Spleen (tissue), 7 donors: ENCODE measurements at regions not wholly inside any gene's neighbourhood (a gene's known extent, or its start where the extent isn't known, plus 50 kb on each side); places are given as distances from the start of the nearest gene placed in this dataset.

ENCODE experiments used
- POLR2AphosphoS5 ChIP-seq, 3 donors: sonication (generic); formaldehyde crosslinking; IDR thresholded peaks; one replicate each; pipeline ENCODE4 v1.5.1; 2017; ENCODE audit warnings: antibody characterized with exemption in 3 of 3
- TF ChIP-seq, protein P1 (sequence below), 11 experiments: fragments of 200-600 bp in 7 of 11; fragments of 450-650 bp in 4 of 11; sonication (generic) in 4 of 11; IDR thresholded peaks in 8 of 11; conservative IDR thresholded peaks in 3 of 11; 1 replicate in 7 of 11; 2 replicates in 4 of 11; pipeline versions ENCODE4 v1.4.0 to v1.8.0; 2016 to 2021; ENCODE audit warnings: antibody characterized with exemption in 11 of 11, inconsistent platforms in 4 of 11, mild to moderate bottlenecking in 1 of 11
- donor health status: DM: no; HTN: no; CAD: no; lungs with moderate emphysema.
- donor health status: DM: no; HTN: no; CAD: no.
- donor health status: DM: no; HTN: no; CAD: no.

DNA sequence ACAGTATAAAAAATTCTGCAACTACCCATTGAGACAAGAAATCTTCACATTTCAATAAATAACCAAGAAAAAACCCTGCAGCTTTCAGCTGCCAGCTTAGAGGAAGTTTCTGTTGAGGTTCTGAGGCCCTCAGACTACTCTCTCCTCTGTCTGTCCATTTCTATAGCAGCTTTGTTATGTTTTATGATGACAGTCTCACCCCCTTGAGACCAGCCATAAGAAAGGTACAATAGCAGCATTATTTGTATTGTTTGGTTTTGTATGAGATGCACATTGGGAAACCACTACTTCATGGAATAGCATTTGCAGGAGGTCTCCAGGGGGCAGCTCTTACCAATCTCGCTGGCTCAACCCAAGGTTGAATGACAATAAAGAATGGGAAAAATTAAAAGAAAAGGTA, 334.6 kb upstream of the VRK2 start:
- TF ChIP-seq, protein P1, sequence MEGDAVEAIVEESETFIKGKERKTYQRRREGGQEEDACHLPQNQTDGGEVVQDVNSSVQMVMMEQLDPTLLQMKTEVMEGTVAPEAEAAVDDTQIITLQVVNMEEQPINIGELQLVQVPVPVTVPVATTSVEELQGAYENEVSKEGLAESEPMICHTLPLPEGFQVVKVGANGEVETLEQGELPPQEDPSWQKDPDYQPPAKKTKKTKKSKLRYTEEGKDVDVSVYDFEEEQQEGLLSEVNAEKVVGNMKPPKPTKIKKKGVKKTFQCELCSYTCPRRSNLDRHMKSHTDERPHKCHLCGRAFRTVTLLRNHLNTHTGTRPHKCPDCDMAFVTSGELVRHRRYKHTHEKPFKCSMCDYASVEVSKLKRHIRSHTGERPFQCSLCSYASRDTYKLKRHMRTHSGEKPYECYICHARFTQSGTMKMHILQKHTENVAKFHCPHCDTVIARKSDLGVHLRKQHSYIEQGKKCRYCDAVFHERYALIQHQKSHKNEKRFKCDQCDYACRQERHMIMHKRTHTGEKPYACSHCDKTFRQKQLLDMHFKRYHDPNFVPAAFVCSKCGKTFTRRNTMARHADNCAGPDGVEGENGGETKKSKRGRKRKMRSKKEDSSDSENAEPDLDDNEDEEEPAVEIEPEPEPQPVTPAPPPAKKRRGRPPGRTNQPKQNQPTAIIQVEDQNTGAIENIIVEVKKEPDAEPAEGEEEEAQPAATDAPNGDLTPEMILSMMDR (IDR thresholded peaks at IDR 0.05 in 8 of 11, conservative IDR thresholded peaks at IDR 0.05 in 3 of 11) = no peak
- TF ChIP-seq POLR2AphosphoS5 (IDR thresholded peaks at IDR 0.05) = no peak
